ENCODE measurements at regions not wholly inside any gene's neighbourhood (a gene's known extent, or its start where the extent isn't known, plus 50 kb on each side); places are given as distances from the start of the nearest gene placed in this dataset.
"Not testable (repeated sequence)": the region's sequence is repeated elsewhere in the genome, so short reads cannot be mapped to it uniquely, and the experiment has no call there.

- WGBS = 100% methylated on average over 1 of the region's 1 CpG
- not testable (repeated sequence) for H3K9me3 ChIP-seq (ENCODE audit: control insufficient read depth in 4 of 4, low read length in 3 of 4); H3K4me3 ChIP-seq (ENCODE audit: low read depth in 1 of 3, low read length in 3 of 3); H3K27me3 ChIP-seq (ENCODE audit: control insufficient read depth in 4 of 4, insufficient read depth in 4 of 4, low read length in 3 of 4); DNase-seq (ENCODE audit: low spot score); H3K4me1 ChIP-seq (ENCODE audit: control insufficient read depth in 4 of 4, insufficient read depth in 4 of 4, low read length in 3 of 4); H3K27ac ChIP-seq (ENCODE audit: low read depth in 1 of 2, low read length in 2 of 2); H3K9ac ChIP-seq (ENCODE audit: low read depth in 1 of 2, low read length in 2 of 2); H3K36me3 ChIP-seq (ENCODE audit: control insufficient read depth in 4 of 4, insufficient read depth in 3 of 4, low read depth in 1 of 4, low read length in 3 of 4)
Measured at GRCh38 chr15:85244056-85244455, 136.3 kb upstream of the AKAP13 start.

GRCh38 chr15:85250938-85251542 lies 129.4 kb upstream of the AKAP13 start:
- 72% methylated on average over 8 of the region's 8 CpGs for WGBS

GRCh38 chr15:85253196-85253915 lies 127.0 kb upstream of the AKAP13 start:
- H3K27ac ChIP-seq (ENCODE audit: low read depth in 1 of 2, low read length in 2 of 2); DNase-seq (ENCODE audit: low spot score); H3K4me3 ChIP-seq (ENCODE audit: low read depth in 1 of 3, low read length in 3 of 3); H3K4me1 ChIP-seq (ENCODE audit: control insufficient read depth in 4 of 4, insufficient read depth in 4 of 4, low read length in 3 of 4); H3K27me3 ChIP-seq (ENCODE audit: control insufficient read depth in 4 of 4, insufficient read depth in 4 of 4, low read length in 3 of 4); H3K9me3 ChIP-seq (ENCODE audit: control insufficient read depth in 4 of 4, low read length in 3 of 4); H3K9ac ChIP-seq (ENCODE audit: low read depth in 1 of 2, low read length in 2 of 2); H3K36me3 ChIP-seq (ENCODE audit: control insufficient read depth in 4 of 4, insufficient read depth in 3 of 4, low read depth in 1 of 4, low read length in 3 of 4): not testable (repeated sequence)
- 72% methylated on average over 15 of the region's 15 CpGs for WGBS

More at GRCh38 chr15:85250938-85251542, 129.4 kb upstream of the AKAP13 start:
- not testable (repeated sequence) for H3K27ac ChIP-seq (ENCODE audit: low read depth in 1 of 2, low read length in 2 of 2); H3K4me1 ChIP-seq (ENCODE audit: control insufficient read depth in 4 of 4, insufficient read depth in 4 of 4, low read length in 3 of 4); H3K4me3 ChIP-seq (ENCODE audit: low read depth in 1 of 3, low read length in 3 of 3); H3K27me3 ChIP-seq (ENCODE audit: control insufficient read depth in 4 of 4, insufficient read depth in 4 of 4, low read length in 3 of 4); H3K9ac ChIP-seq (ENCODE audit: low read depth in 1 of 2, low read length in 2 of 2); DNase-seq (ENCODE audit: low spot score); H3K9me3 ChIP-seq (ENCODE audit: control insufficient read depth in 4 of 4, low read length in 3 of 4); H3K36me3 ChIP-seq (ENCODE audit: control insufficient read depth in 4 of 4, insufficient read depth in 3 of 4, low read depth in 1 of 4, low read length in 3 of 4)
- TF ChIP-seq CTCF (IDR thresholded peaks at IDR 0.05; ENCODE audit: low read depth, low read length, missing input control) (peak; percentile 10), RAD21 (IDR thresholded peaks at IDR 0.05) (peak in 1 of 2 donors; percentile 30)

- not testable (repeated sequence) for DNase-seq (ENCODE audit: low spot score); H3K4me1 ChIP-seq (ENCODE audit: control insufficient read depth in 4 of 4, insufficient read depth in 4 of 4, low read length in 3 of 4); H3K36me3 ChIP-seq (ENCODE audit: control insufficient read depth in 4 of 4, insufficient read depth in 3 of 4, low read depth in 1 of 4, low read length in 3 of 4); H3K27me3 ChIP-seq (ENCODE audit: control insufficient read depth in 4 of 4, insufficient read depth in 4 of 4, low read length in 3 of 4); H3K4me3 ChIP-seq (ENCODE audit: low read depth in 1 of 3, low read length in 3 of 3); H3K9ac ChIP-seq (ENCODE audit: low read depth in 1 of 2, low read length in 2 of 2); H3K9me3 ChIP-seq (ENCODE audit: control insufficient read depth in 4 of 4, low read length in 3 of 4); H3K27ac ChIP-seq (ENCODE audit: low read depth in 1 of 2, low read length in 2 of 2)
- WGBS = 89% methylated on average over 9 of the region's 9 CpGs
Measured at GRCh38 chr15:85254961-85255360, 125.4 kb upstream of the AKAP13 start.

GRCh38 chr15:85255502-85255901 lies 124.9 kb upstream of the AKAP13 start:
- WGBS = 91% methylated on average over 24 of the region's 24 CpGs
- H3K9me3 ChIP-seq (ENCODE audit: control insufficient read depth in 4 of 4, low read length in 3 of 4); DNase-seq (ENCODE audit: low spot score); H3K9ac ChIP-seq (ENCODE audit: low read depth in 1 of 2, low read length in 2 of 2); H3K4me1 ChIP-seq (ENCODE audit: control insufficient read depth in 4 of 4, insufficient read depth in 4 of 4, low read length in 3 of 4); H3K27me3 ChIP-seq (ENCODE audit: control insufficient read depth in 4 of 4, insufficient read depth in 4 of 4, low read length in 3 of 4); H3K4me3 ChIP-seq (ENCODE audit: low read depth in 1 of 3, low read length in 3 of 3); H3K27ac ChIP-seq (ENCODE audit: low read depth in 1 of 2, low read length in 2 of 2); H3K36me3 ChIP-seq (ENCODE audit: control insufficient read depth in 4 of 4, insufficient read depth in 3 of 4, low read depth in 1 of 4, low read length in 3 of 4): not testable (repeated sequence)

- H3K9me3 ChIP-seq (ENCODE audit: control insufficient read depth in 4 of 4, low read length in 3 of 4); H3K9ac ChIP-seq (ENCODE audit: low read depth in 1 of 2, low read length in 2 of 2); H3K27me3 ChIP-seq (ENCODE audit: control insufficient read depth in 4 of 4, insufficient read depth in 4 of 4, low read length in 3 of 4); H3K4me3 ChIP-seq (ENCODE audit: low read depth in 1 of 3, low read length in 3 of 3); DNase-seq (ENCODE audit: low spot score); H3K27ac ChIP-seq (ENCODE audit: low read depth in 1 of 2, low read length in 2 of 2); H3K36me3 ChIP-seq (ENCODE audit: control insufficient read depth in 4 of 4, insufficient read depth in 3 of 4, low read depth in 1 of 4, low read length in 3 of 4); H3K4me1 ChIP-seq (ENCODE audit: control insufficient read depth in 4 of 4, insufficient read depth in 4 of 4, low read length in 3 of 4): not testable (repeated sequence)
- WGBS = 67% methylated on average over 24 of the region's 25 CpGs
Measured at GRCh38 chr15:85256009-85256997, 124.1 kb upstream of the AKAP13 start.

GRCh38 chr15:85258062-85258445 lies 122.3 kb upstream of the AKAP13 start:
- WGBS = 93% methylated on average over 4 of the region's 4 CpGs
- H3K36me3 ChIP-seq (ENCODE audit: control insufficient read depth in 4 of 4, insufficient read depth in 3 of 4, low read depth in 1 of 4, low read length in 3 of 4); H3K4me1 ChIP-seq (ENCODE audit: control insufficient read depth in 4 of 4, insufficient read depth in 4 of 4, low read length in 3 of 4); H3K4me3 ChIP-seq (ENCODE audit: low read depth in 1 of 3, low read length in 3 of 3); H3K27me3 ChIP-seq (ENCODE audit: control insufficient read depth in 4 of 4, insufficient read depth in 4 of 4, low read length in 3 of 4); H3K9ac ChIP-seq (ENCODE audit: low read depth in 1 of 2, low read length in 2 of 2); H3K27ac ChIP-seq (ENCODE audit: low read depth in 1 of 2, low read length in 2 of 2); DNase-seq (ENCODE audit: low spot score); H3K9me3 ChIP-seq (ENCODE audit: control insufficient read depth in 4 of 4, low read length in 3 of 4): not testable (repeated sequence)
